NCI-H1694 (cell line): ENCODE measurements at regions not wholly inside any gene's neighbourhood (a gene's known extent, or its start where the extent isn't known, plus 50 kb on each side); places are given as distances from the start of the nearest gene placed in this dataset.
"Not testable (repeated sequence)": the region's sequence is repeated elsewhere in the genome, so short reads cannot be mapped to it uniquely, and the experiment has no call there.

Experiments used
- DNase-seq: peaks from one replicate; lab custom pipeline; 2025; lab: John Stamatoyannopoulos, UW

- no peak for DNase-seq
These were observed 540.4 kb downstream of the TRAM1L1 start for GRCh38 chr4:116544946-116545345.

DNA sequence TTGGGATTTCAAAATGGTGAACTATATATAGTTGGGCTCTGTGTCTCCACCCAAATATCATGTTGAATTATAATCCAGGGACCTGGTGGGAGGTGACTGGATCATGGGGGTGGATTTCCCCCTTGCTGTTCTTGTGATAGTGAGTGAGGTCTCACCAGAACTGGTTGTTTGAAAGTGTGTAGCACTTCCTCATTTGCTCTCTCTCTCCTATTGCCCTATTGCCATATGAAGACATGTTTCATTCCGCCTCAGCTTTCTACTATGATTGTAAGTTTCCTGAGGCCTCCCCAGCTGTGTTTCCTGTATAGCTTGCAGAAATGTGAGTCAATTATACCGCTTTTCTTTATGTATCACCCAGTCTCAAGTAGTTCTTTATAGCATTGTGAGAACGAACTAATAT is 545.6 kb downstream of the TRAM1L1 start:
- no peak for DNase-seq

- no peak for DNase-seq
These were observed 547.5 kb downstream of the TRAM1L1 start for GRCh38 chr4:116537828-116538227.

- DNase-seq: not testable (repeated sequence)
These were observed 549.4 kb downstream of the TRAM1L1 start for GRCh38 chr4:116536024-116536423.

DNA sequence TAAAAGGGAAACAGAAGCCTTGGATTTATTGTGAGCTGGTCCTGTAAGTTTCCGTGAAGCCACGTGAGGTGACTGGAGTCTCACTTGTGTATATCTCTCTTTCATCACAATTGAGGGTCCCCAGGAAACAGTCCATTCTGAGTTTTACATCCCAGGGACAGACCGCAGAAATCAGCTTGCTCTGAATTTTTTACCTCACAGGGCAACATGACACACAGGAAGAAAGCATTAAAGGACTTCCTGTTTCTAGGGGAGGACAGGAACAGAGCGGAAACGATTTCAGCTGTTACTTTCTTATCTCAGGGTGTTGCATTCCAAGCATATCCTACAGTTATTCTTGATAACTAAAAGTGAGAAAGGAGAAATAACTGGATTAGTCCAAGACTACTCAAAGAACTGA is 553.5 kb downstream of the TRAM1L1 start:
- DNase-seq: no peak

DNA sequence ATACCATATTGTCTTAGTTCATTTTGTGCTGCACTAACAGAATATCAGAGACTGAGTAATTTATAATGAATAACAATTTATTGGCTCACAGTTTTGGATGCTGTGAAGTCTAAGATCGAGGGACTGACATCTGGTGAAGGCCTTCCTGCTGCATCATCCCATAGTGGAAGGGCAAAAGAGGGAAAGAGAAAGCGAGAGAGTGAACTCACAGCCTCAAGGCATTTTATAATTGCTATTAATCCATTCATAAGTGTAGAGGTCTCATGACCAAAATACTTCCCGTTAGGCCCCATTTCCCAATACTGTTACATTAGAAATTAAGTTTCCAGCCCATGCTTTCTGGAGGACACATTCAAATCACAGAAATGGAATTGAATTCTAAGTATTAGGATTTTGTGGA is 554.4 kb downstream of the TRAM1L1 start:
- DNase-seq: no peak

DNA sequence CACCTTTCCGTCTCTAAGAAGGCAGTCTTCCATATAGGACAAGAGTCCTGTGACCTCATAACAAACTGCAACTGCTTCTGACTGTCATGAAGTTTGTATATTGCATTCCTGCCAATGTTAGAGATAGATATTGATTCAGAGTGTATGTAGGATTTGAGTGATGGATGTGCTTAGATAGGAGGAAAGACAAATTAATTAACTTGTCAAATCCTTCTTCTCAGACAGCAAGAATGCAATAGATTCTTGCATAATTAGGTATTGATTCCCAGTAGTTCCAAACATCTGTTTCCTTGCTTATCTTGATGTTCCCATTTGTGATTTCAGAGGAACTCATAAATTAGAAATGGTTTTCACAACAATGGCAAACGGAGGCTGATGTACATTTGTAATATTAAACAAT is 555.3 kb downstream of the TRAM1L1 start:
- no peak for DNase-seq

- no peak for DNase-seq
These were observed 556.2 kb downstream of the TRAM1L1 start for GRCh38 chr4:116529129-116529528.

GRCh38 chr4:116522922-116523321 is 562.5 kb downstream of the TRAM1L1 start:
- no peak for DNase-seq

DNA sequence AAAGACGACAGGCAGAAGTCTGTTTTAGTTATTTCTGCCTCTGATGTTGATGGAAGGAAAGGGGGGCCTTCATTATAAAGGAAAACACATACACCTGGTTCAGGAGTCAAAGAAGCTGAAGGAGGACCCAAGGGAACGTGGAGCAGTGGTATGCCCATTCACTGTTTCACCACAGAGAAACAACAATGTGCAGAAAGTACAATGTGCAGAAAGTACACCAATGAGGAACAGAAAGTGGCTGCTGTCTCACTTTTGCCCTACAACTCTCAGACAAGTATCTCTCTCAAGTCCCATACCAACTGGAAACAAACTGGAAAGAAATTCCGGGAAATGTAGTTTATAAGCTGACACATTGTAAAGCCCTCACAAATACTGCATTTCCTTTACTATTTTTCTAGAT is 564.5 kb downstream of the TRAM1L1 start:
- no peak for DNase-seq

- no peak for DNase-seq
These were observed 568.7 kb downstream of the TRAM1L1 start for GRCh38 chr4:116516711-116517110.

GRCh38 chr4:116515959-116516358 is 569.4 kb downstream of the TRAM1L1 start:
- DNase-seq: no peak

DNA sequence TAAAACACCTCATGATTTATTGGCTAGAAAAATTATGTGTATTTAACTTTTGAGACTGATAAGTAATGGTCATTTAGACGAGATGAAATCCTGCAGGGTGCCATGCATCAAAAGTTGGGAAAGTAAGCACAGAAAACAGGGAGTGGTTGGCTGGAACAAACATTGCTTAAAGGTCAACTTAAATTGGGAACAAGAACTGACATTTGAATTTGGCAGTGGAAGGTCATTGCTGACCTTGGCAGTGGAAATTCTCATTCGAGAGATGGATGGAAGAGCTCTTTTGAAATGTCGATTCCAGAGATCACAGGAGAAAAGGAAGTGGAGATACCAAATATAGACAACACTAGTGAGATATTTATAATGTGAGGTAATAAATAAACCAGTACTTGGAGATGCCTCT is 572.8 kb downstream of the TRAM1L1 start:
- no peak for DNase-seq

DNA sequence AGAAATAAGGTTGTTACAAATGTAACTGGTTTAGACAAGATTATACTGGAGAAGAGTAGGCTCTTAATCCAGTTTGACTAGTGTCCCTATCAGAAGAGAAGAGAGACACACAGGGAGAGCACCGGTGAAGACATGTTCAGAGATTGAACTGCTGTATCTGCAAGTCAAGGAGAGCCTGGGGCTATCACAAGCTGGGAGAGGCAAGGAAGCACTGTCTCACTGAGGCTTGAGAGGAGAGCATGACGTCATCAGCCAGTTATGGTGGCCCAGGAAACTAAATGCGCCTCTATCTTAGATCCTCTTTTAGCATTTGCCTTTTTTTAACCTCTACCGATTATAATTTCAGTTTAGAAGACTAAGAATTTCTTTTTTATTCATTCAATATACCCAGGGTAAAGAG is 583.4 kb downstream of the TRAM1L1 start:
- DNase-seq: no peak

DNA sequence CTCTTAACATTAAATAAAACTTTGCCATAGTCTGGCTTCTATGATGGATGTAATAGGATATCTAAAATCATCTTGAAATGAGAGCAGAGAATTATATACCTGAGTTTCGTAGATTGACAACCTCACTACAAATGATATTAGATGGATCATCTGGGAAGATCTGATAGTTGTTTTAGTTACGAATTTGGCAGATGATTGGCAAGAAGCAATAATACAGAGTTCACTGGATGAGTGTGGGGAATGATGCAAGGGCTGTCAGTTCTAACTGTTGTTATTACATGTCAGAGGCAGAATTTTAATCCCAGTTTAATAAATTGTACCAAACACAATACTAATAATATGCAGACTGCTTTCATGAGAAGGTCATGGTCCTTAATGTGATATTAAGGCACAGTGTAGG is 585.2 kb downstream of the TRAM1L1 start:
- no peak for DNase-seq

GRCh38 chr4:116489739-116490138 is 595.6 kb downstream of the TRAM1L1 start:
- DNase-seq: no peak

DNA sequence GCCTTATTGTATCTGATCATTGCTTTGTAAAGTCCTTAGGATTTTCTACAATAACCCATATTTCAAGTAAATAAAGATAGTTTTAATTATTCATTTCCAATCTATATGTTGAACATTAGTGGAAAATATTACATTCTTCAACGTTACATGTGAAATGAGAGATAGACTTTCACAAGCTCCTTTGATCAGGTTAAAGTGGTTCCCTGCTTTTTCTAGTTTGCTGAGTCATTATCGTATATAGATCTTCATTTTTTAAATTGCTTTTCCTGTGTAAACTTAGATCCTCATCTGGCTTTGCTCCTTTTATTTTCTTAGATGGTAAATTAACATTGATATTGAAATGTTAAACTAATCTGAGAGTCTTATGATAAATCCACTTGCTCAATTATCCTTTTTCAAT is 599.0 kb downstream of the TRAM1L1 start:
- no peak for DNase-seq

GRCh38 chr4:116480546-116480945 is 604.8 kb downstream of the TRAM1L1 start:
- peak; percentile 32 for DNase-seq

GRCh38 chr4:116478343-116478742 is 607.0 kb downstream of the TRAM1L1 start:
- DNase-seq: no peak

GRCh38 chr4:116469582-116469981 is 615.8 kb downstream of the TRAM1L1 start:
- no peak for DNase-seq

- no peak for DNase-seq
These were observed 632.2 kb downstream of the TRAM1L1 start for GRCh38 chr4:116453127-116453526.

- no peak for DNase-seq
These were observed 635.6 kb downstream of the TRAM1L1 start for GRCh38 chr4:116449764-116450163.

GRCh38 chr4:116444117-116444516 is 641.3 kb downstream of the TRAM1L1 start:
- no peak for DNase-seq

- DNase-seq: peak; percentile 17
These were observed 646.2 kb downstream of the TRAM1L1 start for GRCh38 chr4:116438981-116439729.
